Activated naive CD4-positive, alpha-beta T cell treated with anti-CD3 and anti-CD28 coated beads, Interleukin-2, amount 10 ng/mL, durations not matched to agents 7 days and 5 days (primary cell): ENCODE measurements at regions not wholly inside any gene's neighbourhood (a gene's known extent, or its start where the extent isn't known, plus 50 kb on each side); places are given as distances from the start of the nearest gene placed in this dataset.

Experiments
- CTCF ChIA-PET: fragments of 350-600 bp; sonication (Branson Sonifier 250); formaldehyde crosslinking; loops from one replicate; lab custom pipeline; 2021; ENCODE audit warnings: antibody characterized with exemption; lab: Charles Lee
- DNase-seq: peaks from one replicate; pipeline ENCODE4 v3.0.0-alpha.2; 2020
- H3K27ac Mint-ChIP-seq: one replicate; pipeline ENCODE4 v1.8.0; 2021; ENCODE audit warnings: mild to moderate bottlenecking, moderate library complexity, mixed read lengths
- H3K27me3 Mint-ChIP-seq: one replicate; pipeline ENCODE4 v1.8.0; 2021; ENCODE audit warnings: mild to moderate bottlenecking, mixed read lengths
- H3K36me3 Mint-ChIP-seq: one replicate; pipeline ENCODE4 v1.8.0; 2021; ENCODE audit warnings: mixed read lengths
- H3K4me1 Mint-ChIP-seq: one replicate; pipeline ENCODE4 v1.8.0; 2021; ENCODE audit warnings: mixed read lengths
- H3K4me3 Mint-ChIP-seq: one replicate; pipeline ENCODE4 v1.8.0; 2021; ENCODE audit warnings: mild to moderate bottlenecking, moderate library complexity, mixed read lengths
- H3K9me3 Mint-ChIP-seq: one replicate; pipeline ENCODE4 v1.8.0; 2021; ENCODE audit warnings: mixed read lengths

- Mint-ChIP-seq H3K36me3 (no peaks in the 10 kb centered on the region), H3K27me3 (no peaks in the 10 kb centered on the region), H3K4me3 (no peak overlapping the region), H3K27ac (no peak overlapping the region), H3K4me1 (no peaks in the 10 kb centered on the region), H3K9me3 (peaks cover 15% of the 10 kb centered on the region)
- DNase-seq = no peak
- CTCF ChIA-PET = no interaction called here
These were observed 366.7 kb upstream of the ROBO2 start for GRCh38 chr3:76673171-76673570.

- no peak for DNase-seq
- peaks cover 14% of the 10 kb centered on the region for H3K9me3 Mint-ChIP-seq
- CTCF ChIA-PET = no interaction called here
- no peak overlapping the region for H3K4me3 Mint-ChIP-seq
- no peaks in the 10 kb centered on the region for H3K27me3 Mint-ChIP-seq
- no peaks in the 10 kb centered on the region for H3K36me3 Mint-ChIP-seq
- H3K27ac Mint-ChIP-seq = no peak overlapping the region
- no peaks in the 10 kb centered on the region for H3K4me1 Mint-ChIP-seq
These were observed 360.4 kb upstream of the ROBO2 start for GRCh38 chr3:76679541-76679940.

- no peaks in the 10 kb centered on the region for H3K36me3 Mint-ChIP-seq
- H3K4me1 Mint-ChIP-seq = no peaks in the 10 kb centered on the region
- CTCF ChIA-PET = no interaction called here
- no peak overlapping the region for H3K27ac Mint-ChIP-seq
- no peaks in the 10 kb centered on the region for H3K27me3 Mint-ChIP-seq
- peaks cover 7% of the 10 kb centered on the region for H3K9me3 Mint-ChIP-seq
- no peak overlapping the region for H3K4me3 Mint-ChIP-seq
- DNase-seq = no peak
These were observed 356.6 kb upstream of the ROBO2 start for GRCh38 chr3:76683256-76683655.

- no peaks in the 10 kb centered on the region for H3K4me1 Mint-ChIP-seq
- no peak for DNase-seq
- no peak overlapping the region for H3K4me3 Mint-ChIP-seq
- H3K27ac Mint-ChIP-seq = no peak overlapping the region
- H3K36me3 Mint-ChIP-seq = no peaks in the 10 kb centered on the region
- CTCF ChIA-PET = no interaction called here
- H3K27me3 Mint-ChIP-seq = no peaks in the 10 kb centered on the region
- peaks cover 9% of the 10 kb centered on the region for H3K9me3 Mint-ChIP-seq
These were observed 355.0 kb upstream of the ROBO2 start for GRCh38 chr3:76684946-76685345.

GRCh38 chr3:76685858-76686257 is 354.0 kb upstream of the ROBO2 start:
- Mint-ChIP-seq H3K9me3 (peaks cover 10% of the 10 kb centered on the region), H3K4me3 (no peak overlapping the region), H3K36me3 (no peaks in the 10 kb centered on the region), H3K4me1 (no peaks in the 10 kb centered on the region), H3K27me3 (no peaks in the 10 kb centered on the region), H3K27ac (no peak overlapping the region)
- CTCF ChIA-PET = no interaction called here
- no peak for DNase-seq

GRCh38 chr3:76687019-76687418 is 352.9 kb upstream of the ROBO2 start:
- Mint-ChIP-seq H3K9me3 (peaks cover 13% of the 10 kb centered on the region), H3K4me1 (no peaks in the 10 kb centered on the region), H3K4me3 (no peak overlapping the region), H3K27me3 (no peaks in the 10 kb centered on the region), H3K36me3 (no peaks in the 10 kb centered on the region), H3K27ac (no peak overlapping the region)
- CTCF ChIA-PET = no interaction called here
- DNase-seq = no peak

- H3K4me3 Mint-ChIP-seq = no peak overlapping the region
- peaks cover 22% of the 10 kb centered on the region for H3K9me3 Mint-ChIP-seq
- H3K36me3 Mint-ChIP-seq = no peaks in the 10 kb centered on the region
- no peaks in the 10 kb centered on the region for H3K27me3 Mint-ChIP-seq
- DNase-seq = no peak
- H3K4me1 Mint-ChIP-seq = no peaks in the 10 kb centered on the region
- no peak overlapping the region for H3K27ac Mint-ChIP-seq
- CTCF ChIA-PET = no interaction called here
These were observed 345.8 kb upstream of the ROBO2 start for GRCh38 chr3:76694063-76694462.

- Mint-ChIP-seq H3K27ac (no peak overlapping the region), H3K4me3 (no peak overlapping the region), H3K9me3 (peaks cover 11% of the 10 kb centered on the region), H3K27me3 (no peaks in the 10 kb centered on the region), H3K4me1 (no peaks in the 10 kb centered on the region), H3K36me3 (no peaks in the 10 kb centered on the region)
- DNase-seq = no peak
- CTCF ChIA-PET = no interaction called here
These were observed 341.7 kb upstream of the ROBO2 start for GRCh38 chr3:76698136-76698706.

GRCh38 chr3:76699846-76700245 is 340.1 kb upstream of the ROBO2 start:
- no peak overlapping the region for H3K4me3 Mint-ChIP-seq
- no peaks in the 10 kb centered on the region for H3K36me3 Mint-ChIP-seq
- H3K27ac Mint-ChIP-seq = no peak overlapping the region
- CTCF ChIA-PET = no interaction called here
- no peak for DNase-seq
- no peaks in the 10 kb centered on the region for H3K4me1 Mint-ChIP-seq
- peaks cover 15% of the 10 kb centered on the region for H3K9me3 Mint-ChIP-seq
- no peaks in the 10 kb centered on the region for H3K27me3 Mint-ChIP-seq

GRCh38 chr3:76700323-76700722 is 339.6 kb upstream of the ROBO2 start:
- Mint-ChIP-seq H3K27ac (no peak overlapping the region), H3K36me3 (no peaks in the 10 kb centered on the region), H3K4me1 (no peaks in the 10 kb centered on the region), H3K27me3 (no peaks in the 10 kb centered on the region), H3K9me3 (peaks cover 15% of the 10 kb centered on the region), H3K4me3 (no peak overlapping the region)
- no peak for DNase-seq
- CTCF ChIA-PET = no interaction called here

GRCh38 chr3:76702676-76703075 is 337.2 kb upstream of the ROBO2 start:
- Mint-ChIP-seq H3K36me3 (no peaks in the 10 kb centered on the region), H3K4me3 (no peak overlapping the region), H3K4me1 (no peaks in the 10 kb centered on the region), H3K9me3 (peaks cover 9% of the 10 kb centered on the region), H3K27ac (no peak overlapping the region), H3K27me3 (no peaks in the 10 kb centered on the region)
- DNase-seq = no peak
- CTCF ChIA-PET = no interaction called here

GRCh38 chr3:76715426-76715825 is 324.5 kb upstream of the ROBO2 start:
- H3K27me3 Mint-ChIP-seq = no peaks in the 10 kb centered on the region
- no peak overlapping the region for H3K27ac Mint-ChIP-seq
- H3K4me1 Mint-ChIP-seq = no peaks in the 10 kb centered on the region
- CTCF ChIA-PET = no interaction called here
- H3K9me3 Mint-ChIP-seq = peaks cover 6% of the 10 kb centered on the region
- no peak for DNase-seq
- H3K36me3 Mint-ChIP-seq = no peaks in the 10 kb centered on the region
- H3K4me3 Mint-ChIP-seq = no peak overlapping the region

GRCh38 chr3:76723366-76723765 is 316.5 kb upstream of the ROBO2 start:
- Mint-ChIP-seq H3K36me3 (no peaks in the 10 kb centered on the region), H3K27me3 (no peaks in the 10 kb centered on the region), H3K27ac (no peak overlapping the region), H3K9me3 (peaks cover 8% of the 10 kb centered on the region), H3K4me3 (no peak overlapping the region), H3K4me1 (no peaks in the 10 kb centered on the region)
- no peak for DNase-seq
- CTCF ChIA-PET = no interaction called here

- Mint-ChIP-seq H3K27ac (no peak overlapping the region), H3K4me1 (no peaks in the 10 kb centered on the region), H3K4me3 (no peak overlapping the region), H3K9me3 (peaks cover 10% of the 10 kb centered on the region), H3K27me3 (no peaks in the 10 kb centered on the region), H3K36me3 (no peaks in the 10 kb centered on the region)
- DNase-seq = no peak
- CTCF ChIA-PET = no interaction called here
These were observed 315.8 kb upstream of the ROBO2 start for GRCh38 chr3:76724075-76724474.

GRCh38 chr3:76724706-76725105 is 315.2 kb upstream of the ROBO2 start:
- H3K36me3 Mint-ChIP-seq = no peaks in the 10 kb centered on the region
- DNase-seq = no peak
- no peak overlapping the region for H3K27ac Mint-ChIP-seq
- CTCF ChIA-PET = no interaction called here
- H3K9me3 Mint-ChIP-seq = peaks cover 10% of the 10 kb centered on the region
- no peaks in the 10 kb centered on the region for H3K4me1 Mint-ChIP-seq
- H3K27me3 Mint-ChIP-seq = no peaks in the 10 kb centered on the region
- H3K4me3 Mint-ChIP-seq = no peak overlapping the region

GRCh38 chr3:76726034-76726433 is 313.9 kb upstream of the ROBO2 start:
- H3K9me3 Mint-ChIP-seq = peaks cover 10% of the 10 kb centered on the region
- CTCF ChIA-PET = no interaction called here

More at GRCh38 chr3:76726034-76726433, 313.9 kb upstream of the ROBO2 start:
- Mint-ChIP-seq H3K4me1 (no peaks in the 10 kb centered on the region), H3K4me3 (no peak overlapping the region), H3K36me3 (no peaks in the 10 kb centered on the region), H3K27me3 (no peaks in the 10 kb centered on the region), H3K27ac (no peak overlapping the region)
- no peak for DNase-seq
